Renal cortex interstitium (tissue), 11 donors: ENCODE measurements at regions not wholly inside any gene's neighbourhood (a gene's known extent, or its start where the extent isn't known, plus 50 kb on each side); places are given as distances from the start of the nearest gene placed in this dataset.

ENCODE experiments used
- DNase-seq, 11 donors: peaks; one replicate each; pipeline ENCODE4 v3.0.0-alpha.2; 2013; ENCODE audit warnings: low read depth in 9 of 11, low spot score in 4 of 11; ENCODE audit errors: extremely low read depth in 1 of 11

DNA sequence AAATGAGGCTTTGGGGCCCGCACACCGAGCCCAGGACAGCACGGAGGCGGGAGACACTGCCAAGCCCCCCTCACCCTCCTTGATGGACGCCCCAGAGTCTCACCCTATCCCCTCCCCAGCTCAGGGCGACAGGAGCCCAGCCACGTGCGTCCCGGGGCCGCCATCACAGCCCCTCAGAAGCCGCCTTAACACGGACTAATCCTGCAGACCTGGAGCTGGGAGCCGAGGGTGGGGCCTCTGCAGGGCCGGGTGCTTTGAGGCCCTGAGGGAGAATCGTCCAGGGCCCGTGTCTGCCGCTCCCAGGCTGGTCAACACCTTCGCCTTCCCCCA is 79.7 kb upstream of the FBRSL1 start:
- no peak for DNase-seq

DNA sequence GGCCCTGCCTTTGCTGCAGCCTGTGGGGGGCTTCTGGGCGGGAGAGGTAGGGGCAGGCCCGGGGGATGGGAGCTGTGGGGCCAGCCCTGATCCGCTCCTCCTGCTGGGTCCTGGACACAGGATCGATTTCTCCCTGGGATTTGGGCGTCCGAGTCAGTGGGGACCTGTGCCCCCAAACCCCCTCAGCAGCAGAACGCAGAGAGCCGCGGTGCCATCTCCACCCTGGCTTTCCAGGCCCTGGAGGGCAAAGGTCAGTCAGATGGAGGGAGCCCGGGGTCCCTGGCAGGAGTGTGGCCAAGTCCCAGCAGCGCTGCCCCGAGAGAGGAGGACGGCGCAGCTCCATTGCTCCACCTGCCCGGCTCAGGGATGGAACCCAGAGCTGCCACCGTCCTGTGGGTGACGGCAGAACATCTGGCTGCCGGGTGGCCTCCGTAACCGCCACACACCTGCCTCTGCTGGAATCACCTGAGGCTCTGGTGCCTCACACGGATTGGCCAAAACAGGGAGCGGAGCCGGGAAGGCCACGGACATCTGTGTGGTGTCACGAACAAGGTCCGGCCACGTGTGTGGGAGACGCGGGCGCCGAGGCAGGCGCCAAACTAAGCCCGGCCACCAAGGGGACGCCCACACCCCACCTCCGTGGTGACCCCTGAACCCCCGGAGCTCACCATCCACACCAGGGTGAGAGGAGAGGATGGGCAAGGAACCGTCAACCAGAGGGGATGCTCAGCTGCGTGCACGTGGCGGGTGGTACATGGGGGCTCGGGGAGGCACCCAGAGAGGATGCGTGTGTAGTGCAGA is 80.3 kb upstream of the FBRSL1 start:
- no peak for DNase-seq

DNA sequence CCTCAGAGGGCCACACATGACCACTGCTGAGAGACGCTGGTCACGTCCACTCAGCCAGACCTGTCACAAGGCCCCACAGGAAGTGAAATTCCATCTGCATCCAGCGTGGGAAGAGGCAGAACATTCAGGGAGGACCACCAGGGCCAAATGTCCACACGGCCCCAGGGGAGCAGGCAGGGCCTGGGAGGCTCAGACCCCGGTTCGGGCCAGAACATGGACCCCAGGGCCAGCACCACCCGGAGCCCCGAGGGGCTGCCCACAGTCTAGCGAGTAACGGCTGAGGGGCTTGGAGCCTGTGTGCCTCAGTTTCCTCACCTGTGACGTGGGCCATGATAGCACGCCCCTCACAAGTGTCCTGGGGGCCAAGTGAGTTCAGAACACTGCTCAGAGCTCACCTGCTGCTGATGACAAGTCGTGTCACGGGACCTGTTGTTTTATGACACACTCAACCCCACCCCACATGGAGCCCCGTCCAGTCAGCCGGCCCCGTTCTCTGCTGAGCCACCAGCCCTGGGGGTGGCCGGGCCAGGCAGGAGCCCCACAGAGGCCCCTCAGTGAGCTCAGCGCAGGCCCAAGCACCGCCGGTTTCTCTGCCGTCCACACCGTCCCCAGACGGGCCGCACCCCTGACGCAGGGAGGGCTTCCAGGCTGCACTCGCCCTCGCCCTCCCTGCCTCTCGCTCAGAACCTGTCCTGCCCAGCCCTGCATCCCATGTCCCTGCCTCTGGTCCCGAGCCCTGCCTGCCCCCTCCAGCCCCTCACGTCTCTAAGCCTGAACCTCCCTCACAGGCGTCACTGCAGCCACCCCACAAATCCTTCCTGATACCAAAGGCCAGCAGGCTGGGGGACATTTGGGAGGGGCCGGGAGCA is 79.5 kb upstream of the GALNT9 start:
- DNase-seq: no peak

GRCh38 chr12:132407992-132408391 is 78.6 kb upstream of the GALNT9 start:
- no peak for DNase-seq

DNA sequence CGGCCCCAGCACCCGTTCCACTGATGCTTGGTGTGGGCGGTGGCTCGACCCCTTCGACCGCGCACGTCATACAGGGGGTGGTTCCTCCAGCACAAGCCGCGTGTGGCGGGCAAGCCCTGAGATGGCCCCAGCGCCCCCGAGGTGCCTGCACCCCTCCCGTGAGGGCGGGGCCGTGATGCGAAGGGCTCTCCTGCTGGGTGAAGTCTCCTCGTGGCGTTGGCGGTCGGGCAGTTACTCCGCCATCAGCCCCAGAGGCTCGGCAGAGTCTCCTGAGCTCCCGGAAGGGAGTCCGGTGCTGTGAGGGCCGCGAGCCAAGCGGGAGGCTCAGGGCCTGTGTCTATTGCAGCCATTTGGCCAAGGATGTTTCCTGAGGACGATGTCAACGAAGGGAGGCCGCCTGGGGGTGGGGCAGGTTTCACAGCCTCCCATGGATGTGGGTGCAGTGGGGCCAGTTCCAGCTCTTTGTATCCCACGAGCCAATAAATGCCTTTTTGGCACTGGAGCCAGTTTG is 78.1 kb upstream of the GALNT9 start:
- DNase-seq: no peak

DNA sequence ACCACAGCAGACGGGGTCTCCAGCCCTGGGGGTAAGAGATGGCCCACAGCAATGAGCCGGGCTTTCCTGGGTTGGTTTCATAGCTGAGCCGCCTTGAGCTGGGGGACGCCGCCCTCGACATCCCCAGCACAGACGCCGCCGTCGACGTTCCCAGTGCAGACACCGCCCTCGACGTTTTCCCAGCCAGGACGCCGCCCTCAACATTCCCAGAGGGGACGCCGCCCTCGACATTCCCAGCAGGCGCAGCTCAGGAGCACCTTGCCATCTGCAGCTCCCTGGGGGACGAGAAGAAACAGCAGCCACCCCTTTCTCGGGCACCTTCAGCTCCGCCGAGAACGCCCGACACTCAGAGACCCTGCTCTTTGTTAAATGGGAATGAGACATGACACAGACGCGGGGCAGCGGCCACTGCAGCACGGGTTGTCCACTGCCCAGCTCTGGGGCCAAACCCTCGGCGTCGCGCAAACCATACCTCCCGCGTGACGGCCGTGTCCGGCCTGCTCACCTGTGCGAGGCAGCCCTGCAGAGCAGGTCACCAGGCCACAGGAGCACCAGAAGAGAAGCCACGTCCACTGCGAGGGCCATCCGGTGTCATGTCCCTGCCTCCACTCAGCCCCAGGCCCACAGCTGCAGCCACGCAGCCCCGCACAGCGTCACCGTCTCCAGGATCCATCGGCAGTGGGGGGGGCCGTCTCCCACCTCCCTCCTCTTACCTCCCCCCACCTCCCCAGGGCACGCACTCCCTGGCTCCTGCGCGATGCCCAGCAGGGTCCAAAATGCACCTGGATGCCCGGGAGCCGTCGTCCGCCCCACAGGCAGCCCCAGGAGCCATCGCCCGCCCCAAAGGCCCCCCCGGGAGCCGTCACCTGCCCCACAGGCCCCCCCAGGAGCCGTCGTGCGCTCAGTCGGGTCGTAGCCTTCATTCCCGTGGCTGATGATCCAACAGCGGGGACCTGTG is 77.4 kb upstream of the GALNT9 start:
- DNase-seq: no peak

DNA sequence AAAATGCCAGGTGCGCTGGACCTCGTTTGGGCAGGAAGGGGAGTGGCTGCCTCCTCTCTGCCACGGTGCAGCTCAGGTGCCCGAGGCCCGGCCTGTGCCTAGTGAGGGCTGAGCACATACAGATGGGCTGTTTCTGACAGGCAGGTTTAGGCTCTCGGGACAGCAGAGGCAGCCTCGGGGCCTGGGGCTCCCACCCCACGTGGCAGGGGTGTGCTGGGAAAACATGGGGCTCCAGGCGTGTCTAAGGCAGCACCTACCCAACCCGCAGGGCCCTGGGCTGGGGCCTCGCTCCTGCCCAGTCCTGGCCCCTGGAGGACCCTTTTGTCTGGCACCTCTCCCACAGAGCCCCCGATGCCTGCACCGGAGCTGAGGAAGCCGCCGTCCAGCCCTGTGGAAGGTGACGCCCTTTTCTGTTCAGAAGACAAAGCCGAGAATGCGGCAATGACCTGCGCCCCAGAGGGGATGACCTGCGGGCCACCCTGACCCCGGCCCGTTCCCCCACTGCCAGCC is 76.4 kb upstream of the GALNT9 start:
- no peak for DNase-seq

GRCh38 chr12:132404951-132405741 is 75.8 kb upstream of the GALNT9 start:
- DNase-seq: no peak

DNA sequence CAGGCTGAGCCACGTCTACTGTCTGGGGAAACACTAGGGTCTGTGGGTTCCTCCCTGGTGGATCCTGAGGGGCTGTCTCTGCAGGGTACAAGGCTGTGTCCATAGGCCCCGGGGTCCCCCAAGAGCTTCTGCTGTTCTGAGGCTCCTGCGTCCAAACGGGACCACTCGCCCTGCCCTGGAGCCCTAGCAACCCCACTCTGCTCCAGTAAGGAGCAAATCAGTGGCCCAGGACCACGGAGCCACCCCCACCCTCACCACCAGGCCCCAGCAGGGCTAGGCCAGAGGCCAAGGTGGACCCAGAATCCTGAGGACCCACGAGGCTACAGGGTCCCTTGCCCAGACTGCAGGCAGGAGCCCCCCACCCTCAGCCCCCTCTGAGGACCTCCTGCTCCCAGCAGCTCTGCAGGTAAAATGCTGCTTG is 75.1 kb upstream of the GALNT9 start:
- DNase-seq: no peak

DNA sequence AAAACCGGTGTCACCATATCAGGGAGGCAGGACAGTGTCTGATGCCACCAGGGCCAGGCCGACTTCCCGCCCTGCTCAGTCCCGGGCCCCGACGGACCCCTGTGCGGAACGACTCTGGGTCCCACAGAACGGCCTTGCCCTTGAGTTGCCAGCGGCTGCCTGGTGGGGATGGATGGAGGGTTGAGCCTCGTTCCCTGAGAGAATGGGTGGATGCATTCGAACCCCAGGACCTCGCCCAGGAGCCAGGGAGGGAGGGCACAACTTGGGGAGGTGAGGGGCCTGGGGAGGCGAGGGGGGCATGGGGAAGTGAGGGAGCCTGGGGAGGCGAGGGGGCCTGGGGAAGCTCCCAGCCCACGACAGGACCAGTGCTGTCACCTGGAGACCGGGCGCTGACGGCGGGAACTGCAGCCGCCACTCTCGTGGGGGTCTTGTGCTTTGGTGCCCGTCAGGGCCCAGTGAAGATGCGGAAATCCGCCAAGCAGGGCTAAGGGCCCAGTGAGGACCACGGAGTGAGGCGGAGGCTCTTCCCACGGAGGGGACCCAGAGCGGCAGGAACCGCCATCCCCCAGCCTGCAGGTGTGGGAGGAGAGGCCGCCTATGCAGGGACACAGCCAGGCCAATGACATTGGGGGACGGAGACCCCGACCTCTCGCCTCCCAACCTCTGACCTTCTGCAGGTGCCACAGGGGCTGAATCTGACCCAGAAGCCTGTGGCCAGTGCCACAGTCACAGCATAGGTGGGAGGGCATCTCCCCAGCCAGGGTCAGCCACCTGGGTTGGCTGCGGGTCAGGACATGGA is 74.4 kb upstream of the GALNT9 start:
- no peak for DNase-seq

- DNase-seq: no peak
Measured at GRCh38 chr12:132402831-132403416, 73.5 kb upstream of the GALNT9 start.

- DNase-seq: no peak
Measured at GRCh38 chr12:132401982-132402381, 72.6 kb upstream of the GALNT9 start.

DNA sequence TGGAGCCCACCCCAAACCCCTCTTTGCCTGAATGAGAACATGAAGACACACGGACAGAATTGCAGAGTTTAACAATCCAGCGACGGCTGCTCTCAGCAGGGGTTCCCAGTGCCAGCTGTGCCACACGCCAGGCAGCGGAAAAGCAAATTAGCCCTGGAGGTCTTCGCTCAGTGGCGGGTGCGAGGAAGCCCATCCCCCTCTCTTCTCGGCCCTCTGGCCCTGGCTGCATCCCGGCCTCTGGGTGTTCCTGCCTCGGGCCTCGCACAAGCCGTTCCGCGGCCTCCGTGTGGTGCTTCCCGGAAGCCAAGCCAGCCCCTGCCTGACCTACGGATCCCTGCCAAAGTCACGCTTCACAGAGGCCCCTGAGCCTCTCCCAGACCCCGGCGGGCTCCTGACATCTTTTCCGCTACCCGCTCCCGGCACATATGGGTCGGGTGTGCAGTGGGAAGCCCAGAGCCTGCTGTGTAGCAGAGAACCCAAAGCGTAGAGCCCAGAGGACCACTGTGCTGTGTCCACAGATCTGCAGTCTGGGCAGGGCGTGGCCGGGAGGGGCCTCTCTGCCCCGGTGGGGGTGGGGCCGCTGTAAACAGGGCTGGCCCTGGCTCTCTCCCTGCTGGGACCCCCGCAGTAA is 70.7 kb upstream of the GALNT9 start:
- DNase-seq: peak in 1 of 11 donors; percentile 43

DNA sequence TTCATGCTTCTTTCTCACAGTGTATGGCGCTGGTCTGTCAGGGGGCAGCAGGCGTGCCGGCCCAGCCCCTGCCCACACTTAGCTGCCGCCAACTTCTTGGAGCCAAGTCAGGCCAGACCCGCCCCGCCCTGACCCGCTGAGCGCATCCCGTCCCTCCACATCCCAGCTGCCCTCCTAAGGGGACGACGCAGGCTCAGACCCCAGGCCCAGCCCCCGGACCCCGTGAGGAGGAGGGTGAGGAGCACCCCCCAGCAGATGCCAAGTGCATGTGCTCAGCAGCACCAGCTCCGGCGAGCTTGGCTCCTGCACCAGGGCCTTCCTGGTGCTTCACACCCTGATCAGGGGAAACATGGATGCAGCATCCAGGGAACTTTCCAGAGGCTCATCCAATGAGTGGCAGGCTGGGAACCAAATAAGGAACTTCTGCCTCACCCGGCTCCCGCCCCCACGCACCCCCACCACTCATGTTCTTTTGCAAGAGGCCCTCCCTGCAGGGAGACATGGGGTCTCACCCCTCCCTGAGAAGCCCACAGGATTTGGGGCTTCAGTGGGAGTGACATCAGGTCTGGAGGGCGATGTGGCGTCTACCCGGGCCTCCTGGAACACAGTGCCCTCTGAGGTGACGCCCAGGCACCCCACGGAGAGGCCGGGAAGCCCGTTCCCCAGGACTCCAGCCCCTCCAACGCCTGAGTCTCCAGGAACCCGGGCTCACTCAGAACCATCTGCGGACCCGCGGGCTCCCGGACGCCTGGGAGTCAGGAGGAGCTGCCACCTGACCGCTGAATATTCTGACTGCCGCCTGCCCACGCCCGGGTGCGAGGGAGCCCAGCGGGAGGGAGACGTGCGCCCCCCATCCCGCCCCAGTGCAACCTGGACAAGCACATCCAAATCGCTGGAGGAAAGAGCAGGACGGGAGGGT is 70.0 kb upstream of the GALNT9 start:
- no peak for DNase-seq

GRCh38 chr12:132398386-132398991 is 69.1 kb upstream of the GALNT9 start:
- no peak for DNase-seq
